ENCODE measurements at regions not wholly inside any gene's neighbourhood (a gene's known extent, or its start where the extent isn't known, plus 50 kb on each side); places are given as distances from the start of the nearest gene placed in this dataset.

DNA sequence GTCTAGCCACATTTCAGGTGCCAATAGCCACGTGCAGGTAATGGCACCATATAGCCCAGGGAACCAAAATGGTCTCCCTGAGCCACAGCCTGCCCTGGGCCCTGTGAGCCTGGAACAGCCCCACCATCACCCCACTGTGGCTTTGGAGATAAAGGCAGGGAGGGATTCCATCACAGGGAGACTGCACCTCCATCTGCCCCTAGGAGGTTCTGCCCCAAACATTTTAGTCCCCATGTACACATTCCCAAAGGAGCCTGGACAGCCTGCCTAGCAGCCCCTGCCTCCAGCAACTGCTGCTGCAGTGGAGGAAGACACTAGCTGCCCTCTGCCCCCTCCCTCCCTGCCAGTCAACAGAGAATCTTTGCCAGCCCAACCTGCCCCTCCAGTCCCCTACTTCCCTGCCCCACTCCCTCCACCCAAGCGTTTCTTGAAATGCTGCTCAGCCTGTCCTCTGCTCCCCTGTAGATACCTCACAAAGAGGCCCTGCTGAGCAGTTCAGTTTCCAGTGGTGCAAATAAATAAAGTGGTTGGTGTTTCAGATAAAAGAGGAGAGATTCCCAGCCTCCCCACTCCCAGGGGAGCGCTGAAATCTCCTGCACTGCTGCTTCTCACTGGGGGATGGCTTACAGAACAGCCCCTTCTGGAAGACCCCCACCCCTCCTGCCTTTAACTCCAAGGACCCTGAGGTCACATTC, 921.8 kb downstream of the UQCRFS1 start:
- DNase-seq, result no peak
- Mint-ChIP-seq H3K4me3 (no peak overlapping the region), H3K9me3 (ENCODE audit: low read depth) (peaks cover 10% of the 10 kb centered on the region), H3K27ac (no peak overlapping the region), H3K36me3 (no peaks in the 10 kb centered on the region), H3K27me3 (no peaks in the 10 kb centered on the region), H3K4me1 (no peaks in the 10 kb centered on the region)
- CTCF ChIA-PET, result no interaction called here
- no peak for ATAC-seq

DNA sequence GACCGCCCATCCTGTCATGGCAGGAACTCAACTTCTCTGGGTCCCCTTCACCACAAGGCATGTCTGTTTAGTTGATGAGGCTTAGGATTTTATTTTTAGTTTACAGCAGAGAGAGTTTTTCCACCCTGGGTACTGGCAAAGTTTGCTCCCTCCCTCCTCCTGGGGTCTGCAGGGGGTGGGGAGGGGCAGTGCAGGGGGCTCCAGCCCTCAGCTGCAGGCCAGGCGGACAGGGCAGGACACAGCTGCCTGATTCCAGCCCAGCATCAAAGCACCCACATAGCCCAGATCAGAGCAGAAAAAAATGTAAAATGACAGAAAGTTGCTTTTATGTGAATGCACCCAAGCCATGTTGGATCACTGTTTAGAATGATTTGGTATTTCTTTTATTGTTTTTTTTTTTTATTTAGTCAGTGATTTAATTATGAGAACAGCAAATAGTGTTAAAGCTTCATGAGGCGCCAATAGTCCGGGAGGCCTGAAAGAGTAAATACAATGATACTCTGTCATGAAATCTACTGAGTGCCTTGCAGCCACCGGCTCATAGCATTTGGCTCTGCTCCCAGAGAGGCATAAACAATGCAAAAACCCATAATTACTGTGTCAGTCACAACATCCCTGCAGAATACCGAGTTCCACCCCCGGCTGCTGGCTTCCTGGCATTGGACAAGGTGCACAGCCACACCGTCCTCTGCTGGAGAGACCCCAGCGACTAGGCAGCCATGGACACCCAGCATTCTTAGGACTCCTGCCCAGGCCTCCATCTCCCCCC, 923.5 kb downstream of the UQCRFS1 start:
- Mint-ChIP-seq H3K27me3 (no peaks in the 10 kb centered on the region), H3K36me3 (no peaks in the 10 kb centered on the region)
- no peak for ATAC-seq

DNA sequence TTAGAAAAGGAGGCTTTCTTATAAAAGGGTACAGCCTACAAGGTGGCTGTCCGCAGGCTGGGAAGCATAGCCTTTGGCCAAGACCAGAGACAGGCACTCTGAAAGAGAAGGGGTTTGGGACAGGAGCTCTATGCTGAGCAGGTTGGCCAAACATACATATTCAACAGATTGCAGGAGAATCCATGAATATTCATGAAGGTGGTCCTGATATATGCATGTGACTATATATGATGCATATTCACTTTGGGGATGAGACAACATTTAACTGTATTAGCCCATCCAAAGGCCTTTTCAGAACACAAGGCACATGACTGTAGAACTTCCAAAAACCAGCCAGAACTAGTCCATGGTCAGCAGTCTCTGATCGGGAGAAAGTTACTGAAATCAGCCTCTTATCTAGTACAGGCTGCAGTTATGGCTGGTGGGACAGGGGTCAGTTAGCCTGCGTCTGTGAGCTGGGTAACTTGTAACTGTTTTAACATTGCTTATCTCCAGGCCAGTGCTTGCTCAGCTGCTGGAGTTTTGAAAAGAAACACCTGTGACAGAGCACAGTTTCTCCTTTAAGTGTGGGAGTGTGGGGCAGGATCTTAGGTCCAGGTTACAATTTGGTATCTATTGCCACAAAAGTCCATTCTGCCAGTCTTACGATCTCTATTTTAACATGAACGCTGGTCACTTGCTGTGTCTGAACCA, 924.2 kb downstream of the UQCRFS1 start:
- peaks cover 8% of the 10 kb centered on the region for H3K9me3 Mint-ChIP-seq (ENCODE audit: low read depth)
- no peak for DNase-seq
- no peaks in the 10 kb centered on the region for H3K27me3 Mint-ChIP-seq
- H3K27ac Mint-ChIP-seq, result no peak overlapping the region
- no peak overlapping the region for H3K4me3 Mint-ChIP-seq
- CTCF ChIA-PET, result no interaction called here
- no peaks in the 10 kb centered on the region for H3K36me3 Mint-ChIP-seq
- H3K4me1 Mint-ChIP-seq, result no peaks in the 10 kb centered on the region
- ATAC-seq, result no peak

More for the DNA sequence above, 923.5 kb downstream of the UQCRFS1 start:
- no peak overlapping the region for H3K4me3 Mint-ChIP-seq
- no peak for DNase-seq
- H3K4me1 Mint-ChIP-seq, result no peaks in the 10 kb centered on the region
- no peak overlapping the region for H3K27ac Mint-ChIP-seq
- peaks cover 8% of the 10 kb centered on the region for H3K9me3 Mint-ChIP-seq (ENCODE audit: low read depth)
- CTCF ChIA-PET, result no interaction called here

DNA sequence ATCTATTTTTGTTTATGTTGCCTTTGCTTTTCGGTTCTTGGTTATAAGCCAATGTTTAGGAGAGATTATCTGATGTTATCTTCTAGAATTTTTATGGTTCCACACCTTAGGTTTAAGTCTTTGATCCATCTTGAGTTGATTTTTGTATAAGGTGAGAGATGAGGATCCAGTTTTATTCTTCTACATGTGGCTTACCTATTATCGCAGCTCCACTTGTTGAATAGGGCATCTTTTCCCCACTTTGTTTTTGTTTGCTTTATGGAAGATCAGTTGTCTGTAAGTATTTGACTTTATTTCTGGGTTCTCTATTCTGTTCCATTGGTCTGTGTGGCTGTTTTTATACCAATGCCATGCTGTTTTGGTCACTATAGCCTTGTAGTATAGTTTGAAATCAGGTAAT, 927.0 kb downstream of the UQCRFS1 start:
- no peak for ATAC-seq
- H3K9me3 Mint-ChIP-seq (ENCODE audit: low read depth), result peaks cover 3% of the 10 kb centered on the region
- CTCF ChIA-PET, result no interaction called here
- no peak overlapping the region for H3K4me3 Mint-ChIP-seq
- no peak overlapping the region for H3K27ac Mint-ChIP-seq
- DNase-seq, result no peak
- no peaks in the 10 kb centered on the region for H3K36me3 Mint-ChIP-seq
- no peaks in the 10 kb centered on the region for H3K4me1 Mint-ChIP-seq
- no peaks in the 10 kb centered on the region for H3K27me3 Mint-ChIP-seq

DNA sequence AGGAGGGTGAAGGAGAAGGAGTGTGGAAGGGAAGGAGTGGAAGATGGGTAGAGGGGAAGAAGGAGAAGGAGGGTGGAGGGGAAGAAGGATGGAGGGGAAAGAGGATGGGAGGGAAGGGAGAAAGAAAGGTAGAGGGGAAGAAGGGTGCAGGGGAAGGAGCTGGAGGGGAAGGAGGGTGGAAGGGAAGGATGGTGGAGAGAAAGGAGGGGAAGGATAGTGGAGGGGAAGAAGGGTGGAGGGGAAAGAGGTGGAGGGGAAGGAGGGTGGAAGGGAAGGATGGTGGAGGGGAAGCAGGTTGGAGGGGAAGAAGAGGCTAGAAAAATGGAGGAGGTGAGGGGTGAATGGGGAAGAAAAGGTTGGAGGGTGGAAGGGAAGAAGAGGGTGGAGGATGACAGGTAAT, 927.9 kb downstream of the UQCRFS1 start:
- Mint-ChIP-seq H3K27me3 (no peaks in the 10 kb centered on the region), H3K4me3 (no peak overlapping the region), H3K9me3 (ENCODE audit: low read depth) (peaks cover 4% of the 10 kb centered on the region), H3K36me3 (no peaks in the 10 kb centered on the region), H3K27ac (no peak overlapping the region), H3K4me1 (no peaks in the 10 kb centered on the region)
- ATAC-seq, result no peak
- no peak for DNase-seq
- CTCF ChIA-PET, result no interaction called here

DNA sequence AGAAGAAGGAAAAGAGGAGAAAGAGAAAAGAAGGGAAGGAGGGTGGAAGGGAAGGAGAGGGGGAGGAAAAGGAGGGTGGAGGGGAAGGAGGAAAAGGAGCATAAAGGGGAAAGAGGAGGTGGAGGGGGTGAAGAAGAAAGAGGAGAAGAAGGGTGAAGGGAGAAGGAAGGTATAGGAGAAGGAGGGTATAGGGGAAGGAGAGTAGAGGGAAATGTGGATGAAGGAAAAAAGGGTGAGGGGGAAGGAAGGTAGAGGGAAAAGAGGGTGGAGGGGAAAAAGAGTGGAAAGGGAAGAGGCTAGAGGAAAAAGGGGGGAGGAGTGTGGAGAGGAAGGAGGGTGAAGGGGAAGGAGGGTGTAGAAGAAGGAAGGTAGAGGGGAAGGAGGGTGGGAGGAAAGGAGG, 928.6 kb downstream of the UQCRFS1 start:
- Mint-ChIP-seq H3K27ac (no peak overlapping the region), H3K36me3 (no peaks in the 10 kb centered on the region), H3K4me3 (no peak overlapping the region), H3K4me1 (no peaks in the 10 kb centered on the region), H3K9me3 (ENCODE audit: low read depth) (peaks cover 6% of the 10 kb centered on the region), H3K27me3 (no peaks in the 10 kb centered on the region)
- DNase-seq (no peak), ATAC-seq (no peak)
- CTCF ChIA-PET, result no interaction called here

DNA sequence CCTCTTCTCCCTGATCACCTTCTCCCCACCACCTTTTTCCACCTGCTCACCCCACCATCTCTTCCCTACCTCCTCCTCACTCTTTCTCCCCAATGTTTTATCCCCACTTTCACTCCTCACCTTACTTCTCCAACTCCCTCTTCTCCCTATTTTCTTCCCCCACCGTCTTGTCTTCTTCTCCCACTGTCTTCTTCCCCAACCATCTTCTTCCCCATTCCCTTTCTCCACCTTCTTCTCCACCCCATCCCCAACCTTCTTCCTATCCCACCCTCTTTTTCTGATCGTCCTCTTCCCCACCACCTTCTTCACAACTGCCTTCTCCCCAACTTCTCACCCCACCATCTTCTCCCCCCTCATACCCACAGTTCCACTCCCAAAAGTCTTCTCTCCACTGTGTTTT, 929.4 kb downstream of the UQCRFS1 start:
- no peaks in the 10 kb centered on the region for H3K27me3 Mint-ChIP-seq
- no peaks in the 10 kb centered on the region for H3K36me3 Mint-ChIP-seq
- DNase-seq (no peak), ATAC-seq (no peak)
- no peak overlapping the region for H3K4me3 Mint-ChIP-seq
- CTCF ChIA-PET, result no interaction called here
- no peaks in the 10 kb centered on the region for H3K4me1 Mint-ChIP-seq
- H3K9me3 Mint-ChIP-seq (ENCODE audit: low read depth), result peaks cover 6% of the 10 kb centered on the region
- H3K27ac Mint-ChIP-seq, result no peak overlapping the region

DNA sequence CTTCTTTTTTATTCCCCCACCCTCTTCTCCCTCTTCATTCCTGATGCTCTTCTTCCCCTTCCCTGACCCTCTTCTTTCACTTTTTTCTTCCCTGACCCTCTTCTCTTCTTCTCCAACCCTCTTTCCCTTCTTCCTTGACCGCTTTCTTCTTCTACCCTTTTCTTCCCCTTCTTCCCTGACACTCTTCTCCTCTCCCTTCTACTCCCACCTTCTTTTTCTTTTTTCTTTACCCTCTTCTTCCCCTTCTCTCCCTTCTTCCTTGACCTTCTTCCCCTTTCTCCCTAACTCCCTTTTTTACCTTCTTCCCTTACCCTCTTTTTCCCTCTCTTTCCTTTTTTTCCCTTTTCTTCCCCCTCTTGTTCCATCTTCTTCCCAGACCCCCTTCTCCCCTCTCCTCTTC, 931.3 kb downstream of the UQCRFS1 start:
- ATAC-seq (no peak), DNase-seq (no peak)
- Mint-ChIP-seq H3K4me1 (no peaks in the 10 kb centered on the region), H3K9me3 (ENCODE audit: low read depth) (peaks cover 3% of the 10 kb centered on the region), H3K27ac (no peak overlapping the region), H3K4me3 (no peak overlapping the region), H3K36me3 (no peaks in the 10 kb centered on the region), H3K27me3 (no peaks in the 10 kb centered on the region)
- CTCF ChIA-PET, result no interaction called here

DNA sequence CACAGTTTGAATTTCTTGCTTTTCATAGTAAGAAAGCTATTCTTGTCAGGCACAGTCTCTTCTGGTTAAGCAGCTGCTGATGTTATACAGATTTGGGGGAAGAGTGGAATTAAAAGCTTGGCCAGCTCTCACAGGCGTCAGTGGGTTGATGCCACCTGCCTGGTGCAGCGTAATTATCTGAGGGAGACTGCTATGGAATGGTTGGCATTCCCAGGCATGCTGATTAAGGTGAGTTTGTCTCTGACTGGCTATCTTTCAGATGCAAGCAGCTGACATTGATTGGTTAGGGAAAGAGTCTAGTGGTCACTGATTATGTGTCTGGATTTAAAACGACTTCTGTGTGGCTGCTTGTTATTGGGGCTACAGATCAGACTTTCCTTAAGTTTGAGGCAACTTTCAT, 948.4 kb downstream of the UQCRFS1 start:
- Mint-ChIP-seq H3K9me3 (ENCODE audit: low read depth) (peaks cover 11% of the 10 kb centered on the region), H3K27ac (no peak overlapping the region), H3K27me3 (no peaks in the 10 kb centered on the region), H3K36me3 (no peaks in the 10 kb centered on the region), H3K4me3 (no peak overlapping the region), H3K4me1 (no peaks in the 10 kb centered on the region)
- CTCF ChIA-PET, result no interaction called here
- DNase-seq (no peak), ATAC-seq (no peak)

DNA sequence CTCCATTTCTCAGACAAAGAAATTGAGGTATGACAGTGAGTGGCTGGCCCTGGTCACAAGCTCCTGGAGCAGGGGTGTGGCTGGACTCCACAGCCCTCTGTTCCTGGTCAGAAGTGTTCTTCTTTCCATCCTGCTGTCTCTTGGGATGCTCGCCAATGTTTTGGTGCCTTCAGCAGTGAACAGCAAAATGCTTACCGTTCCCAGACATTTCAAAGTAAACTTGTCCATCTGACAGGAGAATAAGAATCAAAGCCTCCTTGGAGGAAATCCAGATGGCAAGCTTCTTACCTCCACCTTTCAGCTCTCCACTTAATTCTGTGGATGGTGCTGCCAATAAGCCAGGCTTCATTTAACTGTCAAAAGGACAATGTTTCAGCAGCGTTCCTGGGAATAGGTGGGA, 954.1 kb downstream of the UQCRFS1 start:
- H3K9me3 Mint-ChIP-seq (ENCODE audit: low read depth), result peaks cover 13% of the 10 kb centered on the region
- H3K27ac Mint-ChIP-seq, result no peak overlapping the region
- H3K4me1 Mint-ChIP-seq, result no peaks in the 10 kb centered on the region
- H3K4me3 Mint-ChIP-seq, result no peak overlapping the region
- no peaks in the 10 kb centered on the region for H3K27me3 Mint-ChIP-seq
- CTCF ChIA-PET, result no interaction called here
- DNase-seq (no peak), ATAC-seq (no peak)
- no peaks in the 10 kb centered on the region for H3K36me3 Mint-ChIP-seq

DNA sequence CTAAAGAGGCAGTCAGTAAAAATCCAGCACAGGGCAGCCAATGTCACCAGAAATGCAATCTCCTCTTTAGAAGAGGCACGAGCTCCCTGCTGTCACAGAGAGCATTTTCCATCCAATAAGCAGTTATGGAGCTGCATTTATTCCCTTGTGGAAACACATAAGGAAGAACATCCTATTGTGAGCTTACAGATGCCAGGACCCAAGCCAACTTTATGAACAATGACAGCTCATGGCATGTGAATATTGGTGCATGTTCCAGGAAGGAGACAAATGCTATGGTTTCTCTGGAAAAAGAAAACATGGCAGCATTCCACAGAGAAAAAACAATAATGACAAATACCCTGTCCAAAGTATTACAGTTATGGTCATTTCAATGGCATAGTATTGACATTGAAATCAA, 955.6 kb downstream of the UQCRFS1 start:
- Mint-ChIP-seq H3K27ac (no peak overlapping the region), H3K9me3 (ENCODE audit: low read depth) (peaks cover 10% of the 10 kb centered on the region), H3K4me3 (no peak overlapping the region), H3K27me3 (no peaks in the 10 kb centered on the region), H3K4me1 (no peaks in the 10 kb centered on the region), H3K36me3 (no peaks in the 10 kb centered on the region)
- no peak for ATAC-seq
- no peak for DNase-seq
- CTCF ChIA-PET, result no interaction called here

DNA sequence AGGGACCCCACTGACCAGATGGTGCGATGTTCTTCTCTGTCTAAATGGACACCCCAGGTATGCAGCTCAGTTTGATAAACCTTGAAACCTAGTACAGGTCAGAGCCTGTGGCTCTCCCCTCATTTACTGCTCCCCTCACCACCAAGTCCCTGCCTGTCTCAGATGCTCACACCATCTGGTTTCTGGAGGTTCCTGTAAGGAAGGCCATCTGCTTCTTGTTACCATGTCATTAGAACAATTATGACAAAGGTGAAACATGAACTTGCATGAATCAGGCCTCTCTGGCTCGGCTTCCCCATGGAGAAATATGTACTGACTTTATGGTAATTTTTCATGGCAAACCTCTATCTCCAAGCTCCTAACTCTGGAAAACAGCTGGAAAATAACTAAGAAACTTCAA, 965.7 kb downstream of the UQCRFS1 start:
- Mint-ChIP-seq H3K36me3 (no peaks in the 10 kb centered on the region), H3K9me3 (ENCODE audit: low read depth) (peaks cover 7% of the 10 kb centered on the region), H3K4me1 (no peaks in the 10 kb centered on the region), H3K27ac (no peak overlapping the region), H3K4me3 (no peak overlapping the region), H3K27me3 (no peaks in the 10 kb centered on the region)
- ATAC-seq, result no peak
- CTCF ChIA-PET, result no interaction called here
- no peak for DNase-seq

DNA sequence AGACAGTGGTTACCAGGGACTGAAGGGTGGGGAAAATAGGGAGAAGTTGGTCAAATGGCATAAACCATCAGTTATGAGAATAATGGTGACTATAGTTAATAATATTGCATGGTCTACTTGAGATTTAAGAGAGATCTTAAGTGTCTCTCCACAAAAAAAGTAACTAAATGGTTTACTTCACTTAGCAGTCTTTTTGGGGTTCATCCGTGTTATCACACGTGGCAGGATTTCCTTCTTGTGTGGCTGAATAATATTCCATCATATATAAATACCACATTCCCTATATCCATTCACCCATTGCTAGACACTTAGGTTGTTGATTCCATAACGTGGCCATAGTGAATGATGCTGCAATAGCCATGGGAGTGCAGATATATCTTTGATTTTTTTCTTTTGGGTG, 967.0 kb downstream of the UQCRFS1 start:
- Mint-ChIP-seq H3K27ac (no peak overlapping the region), H3K36me3 (no peaks in the 10 kb centered on the region), H3K27me3 (no peaks in the 10 kb centered on the region), H3K4me1 (no peaks in the 10 kb centered on the region), H3K9me3 (ENCODE audit: low read depth) (peaks cover 7% of the 10 kb centered on the region), H3K4me3 (no peak overlapping the region)
- no peak for ATAC-seq
- CTCF ChIA-PET, result no interaction called here
- no peak for DNase-seq

DNA sequence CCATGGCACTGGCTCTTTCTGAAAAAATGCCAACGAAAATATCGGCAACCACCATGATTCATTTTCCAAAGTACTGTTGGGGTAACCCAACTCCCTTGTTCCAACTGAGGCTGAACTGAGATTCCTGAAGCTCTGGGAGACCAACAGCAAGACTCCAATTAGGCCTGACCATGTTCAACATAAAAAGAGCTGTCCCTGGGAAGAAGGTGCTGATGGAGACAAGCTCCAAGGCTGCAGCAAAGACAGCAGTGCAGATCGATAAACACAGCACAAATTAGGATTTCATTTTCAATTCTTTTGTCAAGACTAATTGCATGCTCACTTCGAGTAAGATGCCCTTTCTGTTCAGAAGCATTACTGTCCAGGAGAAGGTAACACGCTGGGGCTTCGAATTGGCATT, 968.0 kb downstream of the UQCRFS1 start:
- no peak for ATAC-seq
- CTCF ChIA-PET, result no interaction called here
- Mint-ChIP-seq H3K4me1 (no peaks in the 10 kb centered on the region), H3K27me3 (no peaks in the 10 kb centered on the region), H3K27ac (no peak overlapping the region), H3K4me3 (no peak overlapping the region), H3K9me3 (ENCODE audit: low read depth) (peaks cover 7% of the 10 kb centered on the region), H3K36me3 (no peaks in the 10 kb centered on the region)
- no peak for DNase-seq
